A172 (cell line): ENCODE measurements at regions not wholly inside any gene's neighbourhood (a gene's known extent, or its start where the extent isn't known, plus 50 kb on each side); places are given as distances from the start of the nearest gene placed in this dataset.

ENCODE experiments used
- DNase-seq: peaks from one replicate; pipeline ENCODE4 v3.0.0-alpha.2; 2015; ENCODE audit warnings: low spot score

DNA sequence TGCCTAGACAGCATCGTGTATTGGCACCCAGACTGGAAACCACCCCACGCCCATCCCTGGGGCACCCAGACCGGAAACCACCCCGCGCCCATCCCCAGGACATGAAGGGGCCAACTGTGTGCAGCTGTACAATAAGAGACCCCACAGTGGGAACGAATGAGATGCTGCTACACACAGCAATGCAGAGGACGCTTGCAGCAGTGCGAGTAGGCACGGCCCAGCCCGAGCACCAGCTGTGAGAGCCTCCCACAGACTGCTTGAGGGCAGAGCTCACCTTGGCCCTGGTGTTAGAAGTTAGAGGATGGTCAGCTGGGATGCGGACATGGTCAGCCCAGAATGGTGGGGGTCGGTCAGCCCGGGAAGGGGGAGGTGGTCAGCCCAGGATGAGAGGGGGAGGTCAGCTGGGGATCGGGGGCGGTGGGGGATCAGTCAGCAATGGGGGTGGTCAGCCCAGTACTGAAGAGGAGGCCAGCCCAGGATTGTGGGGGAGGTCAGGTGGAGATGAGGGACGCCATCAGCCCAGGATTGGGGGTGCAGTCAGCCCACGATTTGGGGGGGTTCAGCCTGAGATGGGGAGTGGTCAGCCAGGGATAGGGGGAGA lies 340.0 kb downstream of the C16orf95 start:
- DNase-seq = no peak

DNA sequence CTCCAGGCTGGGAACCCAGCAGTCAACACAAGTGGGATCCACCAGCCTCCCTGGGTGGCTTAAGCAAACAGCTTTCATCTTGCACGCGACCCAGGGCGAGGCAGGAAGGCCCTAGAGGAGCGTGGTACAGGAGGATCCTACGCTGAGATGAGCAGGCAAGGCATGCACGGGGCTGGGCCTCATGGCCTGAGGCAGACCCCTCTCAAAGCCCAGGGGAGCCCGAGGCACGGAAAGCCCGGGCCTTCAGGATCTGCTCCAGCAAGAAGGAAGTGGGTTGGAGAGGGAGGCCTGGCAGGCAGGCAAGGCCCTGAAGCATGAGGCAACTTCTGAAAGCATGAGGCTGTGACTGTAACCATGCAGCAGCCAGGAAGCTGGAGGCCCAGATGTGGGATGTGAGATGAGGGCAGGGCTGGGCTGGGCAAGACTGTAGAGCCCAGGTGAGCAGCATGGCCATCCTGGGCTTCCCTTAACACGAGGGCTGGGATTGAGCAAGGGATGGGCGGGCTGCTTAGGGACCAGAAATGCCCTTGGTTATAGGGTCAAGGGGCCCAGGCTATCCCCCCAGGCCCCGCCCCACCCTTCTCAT lies 338.7 kb downstream of the C16orf95 start:
- DNase-seq = no peak

DNA sequence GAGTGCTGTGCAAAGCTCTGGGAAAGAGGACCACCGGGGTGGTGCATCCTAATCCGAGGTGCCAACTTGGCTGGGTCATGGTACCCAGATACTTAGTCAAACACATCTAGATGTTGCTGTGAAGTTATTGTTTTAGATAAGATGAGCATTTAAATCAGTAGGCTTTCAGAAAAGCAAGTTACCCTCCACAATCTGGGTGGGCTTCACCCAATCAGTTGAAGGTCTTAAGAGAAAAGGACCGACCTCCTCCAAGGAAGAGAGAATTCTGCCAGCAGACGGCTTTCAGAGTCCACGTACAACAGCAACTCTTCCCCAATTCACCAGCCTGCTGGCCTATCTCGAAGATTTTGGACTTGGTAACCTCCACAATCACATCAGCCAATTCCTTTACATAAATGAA lies 338.1 kb downstream of the C16orf95 start:
- no peak for DNase-seq

DNA sequence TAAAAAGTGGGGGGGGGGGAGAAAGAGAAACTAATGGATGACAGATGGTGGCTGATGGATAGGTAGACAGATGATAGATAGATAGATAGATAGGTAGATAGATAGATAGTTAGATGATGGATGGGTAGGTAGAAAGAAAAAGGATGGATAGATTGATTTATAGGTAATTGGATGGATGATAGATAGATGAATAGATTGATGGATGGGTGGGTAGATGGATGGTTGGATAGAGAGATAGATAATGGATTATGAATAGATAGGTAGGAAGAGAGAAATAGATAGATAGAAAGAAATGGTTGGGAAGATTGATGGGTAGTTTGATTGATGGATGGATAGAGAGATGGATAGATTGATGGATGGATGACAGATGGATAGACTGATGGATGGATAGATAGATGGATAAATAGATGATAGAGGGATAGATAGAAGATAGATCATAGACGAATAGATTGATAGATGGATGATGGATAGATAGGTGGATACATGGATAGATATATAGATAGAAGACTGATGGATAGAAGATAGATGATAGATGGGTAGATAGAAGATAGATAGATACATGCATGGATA lies 337.1 kb downstream of the C16orf95 start:
- DNase-seq = no peak

DNA sequence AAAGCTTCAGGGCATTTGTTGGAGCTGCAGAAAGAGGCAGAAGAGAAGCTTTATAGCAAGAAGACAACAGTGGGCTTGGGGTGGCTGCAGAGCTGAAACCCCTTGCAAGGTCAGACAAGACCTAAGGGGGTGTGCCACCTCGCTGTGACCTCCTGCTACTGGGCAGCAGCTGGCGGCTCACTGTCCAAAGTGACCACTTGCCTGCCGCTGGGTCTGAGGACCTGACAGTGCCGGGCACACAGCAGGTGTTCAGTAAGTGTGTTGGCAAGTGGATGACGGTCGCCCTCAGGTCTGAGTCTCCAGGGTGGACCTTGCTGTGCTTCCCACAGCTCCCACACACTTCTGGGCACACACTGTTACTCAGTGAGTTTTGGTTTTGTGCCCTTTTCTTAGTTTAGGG lies 336.5 kb downstream of the C16orf95 start:
- DNase-seq = no peak

DNA sequence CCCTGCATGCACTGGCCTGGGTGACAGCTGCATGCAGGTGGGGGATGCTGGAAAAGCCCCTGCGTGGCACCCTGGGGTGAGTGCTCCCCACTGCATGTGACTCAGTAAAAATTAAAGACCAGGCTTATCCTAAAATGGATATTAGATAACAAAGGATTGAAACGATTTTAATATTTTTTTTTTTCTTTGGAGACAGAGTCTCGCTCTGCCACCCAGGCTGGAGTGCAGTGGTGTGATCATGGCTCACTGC lies 334.9 kb downstream of the C16orf95 start:
- DNase-seq = no peak

DNA sequence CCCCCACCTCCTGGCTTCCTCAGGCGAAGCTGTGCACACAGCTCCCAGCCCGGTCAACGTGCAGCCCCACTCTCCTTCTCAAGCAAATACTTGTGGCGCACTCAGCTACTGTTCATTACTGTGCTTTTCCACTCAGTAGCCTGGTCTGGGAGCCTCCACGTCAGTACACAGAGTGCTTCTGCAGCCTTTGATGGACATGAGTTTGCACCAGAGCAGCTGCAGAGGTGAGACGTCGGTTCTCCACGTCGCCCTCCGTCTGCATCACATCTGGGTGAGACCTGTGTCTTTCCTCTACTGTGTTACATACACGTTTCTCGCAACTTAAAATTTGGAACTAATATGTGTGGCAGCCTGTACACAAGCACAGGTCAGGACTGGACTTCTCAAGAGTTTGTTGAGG lies 334.3 kb downstream of the C16orf95 start:
- no peak for DNase-seq

DNA sequence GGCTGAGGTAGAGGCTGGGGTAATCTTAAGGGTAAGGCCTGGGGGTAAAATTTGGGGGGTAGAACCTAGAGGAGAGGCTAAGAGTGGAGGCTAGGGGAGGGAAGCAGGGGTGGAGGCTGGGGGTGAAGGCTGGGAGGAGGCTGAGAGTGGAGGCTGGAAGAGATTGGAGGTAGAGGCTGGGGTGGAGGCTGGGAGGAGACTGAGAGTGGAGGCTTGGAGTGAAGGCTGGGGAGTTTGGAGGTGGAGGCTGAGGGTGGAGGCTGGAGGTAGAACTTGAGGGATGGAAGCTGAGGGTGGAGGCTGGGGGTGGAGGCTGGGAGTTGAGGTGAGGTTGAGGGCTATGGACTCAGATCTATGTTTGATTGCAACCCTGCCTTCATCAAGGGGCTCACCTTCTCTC lies 333.6 kb downstream of the C16orf95 start:
- no peak for DNase-seq

DNA sequence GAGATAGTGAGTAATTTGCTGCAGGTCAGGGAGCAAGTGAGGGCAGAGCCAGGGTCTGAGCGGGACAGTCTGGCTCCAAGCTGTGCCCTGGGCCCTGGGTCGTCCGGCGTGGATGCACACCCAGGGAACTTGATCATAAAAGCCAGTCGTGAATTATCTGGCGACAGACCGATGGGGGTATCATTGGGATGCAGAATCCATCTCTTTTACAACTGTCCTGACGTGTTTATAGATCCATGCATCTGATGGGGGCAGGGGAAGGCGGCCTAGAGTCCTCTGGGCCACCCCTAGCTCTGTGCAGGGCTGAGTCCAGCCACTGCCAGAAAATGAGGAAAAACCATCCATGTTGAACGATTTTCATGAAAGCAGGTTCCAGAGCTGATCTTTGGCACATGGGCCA lies 332.8 kb downstream of the C16orf95 start:
- no peak for DNase-seq

DNA sequence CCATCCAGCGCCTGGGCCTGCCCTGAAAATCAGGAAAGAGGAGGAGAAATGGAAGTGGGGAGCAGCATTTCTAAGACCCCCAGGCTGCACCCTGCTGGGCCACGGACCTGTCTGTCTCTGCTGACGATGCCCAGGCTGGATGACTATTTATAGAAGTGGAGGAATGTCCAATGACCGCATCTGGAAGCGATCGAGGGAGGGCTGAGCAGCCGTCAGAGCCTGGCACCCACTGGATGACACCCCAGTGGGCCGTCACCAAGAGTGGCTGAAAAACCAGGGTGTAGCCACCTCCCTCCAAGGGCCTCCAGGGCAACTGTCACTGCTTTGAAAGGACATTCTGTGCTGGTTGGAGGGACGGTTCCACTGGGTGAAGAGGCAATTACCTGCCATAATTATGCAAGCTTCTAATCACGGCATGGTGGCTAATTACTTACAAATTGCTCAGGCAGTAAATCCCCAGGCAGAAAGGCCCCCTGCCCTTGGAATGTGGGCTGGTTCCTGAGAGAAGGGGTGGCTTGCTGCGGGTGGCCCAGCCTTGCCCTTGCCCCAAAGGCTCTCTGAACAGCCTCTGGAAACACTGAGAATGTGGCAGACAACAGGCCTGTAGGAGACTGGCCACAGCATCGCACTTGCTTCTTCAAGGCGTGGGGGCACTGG lies 332.1 kb downstream of the C16orf95 start:
- peak; percentile 84 for DNase-seq

DNA sequence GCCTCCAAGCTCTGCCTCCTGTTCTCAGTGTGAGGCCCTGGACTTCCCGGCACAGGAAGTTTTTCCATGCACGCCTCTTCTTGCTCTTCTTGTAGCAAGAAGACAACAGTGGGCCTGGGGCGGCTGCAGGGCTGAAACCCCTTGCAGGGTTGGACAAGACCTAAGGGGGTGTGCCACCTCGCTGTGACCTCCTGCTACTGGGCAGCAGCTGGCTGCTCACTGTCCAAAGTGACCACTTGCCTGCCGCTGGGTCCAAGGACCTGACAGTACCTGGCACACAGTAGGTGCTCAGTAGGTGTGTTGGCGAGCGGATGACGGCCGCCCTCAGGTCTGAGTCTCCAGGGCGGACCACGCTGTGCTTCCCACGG lies 331.6 kb downstream of the C16orf95 start:
- no peak for DNase-seq

DNA sequence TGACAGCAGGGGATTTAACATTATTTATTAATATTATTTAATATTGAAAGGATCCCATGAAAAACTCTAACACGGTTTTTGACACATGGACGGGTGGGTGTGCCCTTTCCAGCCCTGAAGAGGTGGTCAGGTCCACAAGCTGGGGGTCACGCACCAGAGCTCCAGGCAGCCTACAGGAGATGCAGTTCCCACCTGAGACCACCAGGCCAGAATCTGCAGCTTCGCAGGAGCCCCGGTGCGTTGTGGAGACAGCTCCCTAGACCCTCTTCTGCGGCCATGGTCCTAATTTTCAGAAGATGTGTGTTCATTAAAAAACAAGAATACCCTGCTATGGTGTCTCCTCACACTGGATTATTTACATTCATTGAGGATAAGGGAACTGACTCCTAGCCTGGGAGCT lies 331.1 kb downstream of the C16orf95 start:
- DNase-seq = no peak

DNA sequence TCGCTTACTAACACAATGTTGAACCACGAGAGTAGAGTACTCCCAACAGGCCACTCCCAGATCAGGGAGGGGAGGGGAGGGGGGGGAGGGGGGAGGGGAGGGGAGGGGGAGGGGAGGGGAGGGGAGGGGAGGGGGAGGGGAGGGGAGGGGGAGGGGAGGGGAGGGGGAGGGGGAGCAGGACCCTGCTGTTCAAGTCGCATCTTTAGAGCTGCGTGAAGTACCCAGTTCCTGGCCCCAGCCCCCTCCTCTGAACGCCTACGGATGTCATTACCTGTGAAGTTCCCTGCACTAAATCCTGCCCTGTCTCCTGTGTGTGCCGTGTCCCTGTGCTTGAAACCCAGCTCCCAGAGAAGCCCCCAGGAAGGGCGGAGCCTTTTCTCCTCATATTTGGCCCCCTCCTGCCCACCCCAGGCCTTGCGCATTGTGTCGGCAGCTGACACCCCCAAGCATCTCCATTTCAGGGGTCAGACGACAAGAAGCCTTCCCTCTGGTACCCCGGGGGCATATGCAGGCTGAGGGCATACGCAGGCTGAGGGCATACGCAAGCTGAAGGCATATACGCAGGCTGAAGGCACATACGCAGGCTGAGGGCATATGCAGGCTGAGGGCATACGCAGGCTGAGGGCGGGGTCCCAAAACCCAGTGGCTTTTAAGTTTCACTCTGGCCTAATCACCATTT lies 330.2 kb downstream of the C16orf95 start:
- DNase-seq = no peak

DNA sequence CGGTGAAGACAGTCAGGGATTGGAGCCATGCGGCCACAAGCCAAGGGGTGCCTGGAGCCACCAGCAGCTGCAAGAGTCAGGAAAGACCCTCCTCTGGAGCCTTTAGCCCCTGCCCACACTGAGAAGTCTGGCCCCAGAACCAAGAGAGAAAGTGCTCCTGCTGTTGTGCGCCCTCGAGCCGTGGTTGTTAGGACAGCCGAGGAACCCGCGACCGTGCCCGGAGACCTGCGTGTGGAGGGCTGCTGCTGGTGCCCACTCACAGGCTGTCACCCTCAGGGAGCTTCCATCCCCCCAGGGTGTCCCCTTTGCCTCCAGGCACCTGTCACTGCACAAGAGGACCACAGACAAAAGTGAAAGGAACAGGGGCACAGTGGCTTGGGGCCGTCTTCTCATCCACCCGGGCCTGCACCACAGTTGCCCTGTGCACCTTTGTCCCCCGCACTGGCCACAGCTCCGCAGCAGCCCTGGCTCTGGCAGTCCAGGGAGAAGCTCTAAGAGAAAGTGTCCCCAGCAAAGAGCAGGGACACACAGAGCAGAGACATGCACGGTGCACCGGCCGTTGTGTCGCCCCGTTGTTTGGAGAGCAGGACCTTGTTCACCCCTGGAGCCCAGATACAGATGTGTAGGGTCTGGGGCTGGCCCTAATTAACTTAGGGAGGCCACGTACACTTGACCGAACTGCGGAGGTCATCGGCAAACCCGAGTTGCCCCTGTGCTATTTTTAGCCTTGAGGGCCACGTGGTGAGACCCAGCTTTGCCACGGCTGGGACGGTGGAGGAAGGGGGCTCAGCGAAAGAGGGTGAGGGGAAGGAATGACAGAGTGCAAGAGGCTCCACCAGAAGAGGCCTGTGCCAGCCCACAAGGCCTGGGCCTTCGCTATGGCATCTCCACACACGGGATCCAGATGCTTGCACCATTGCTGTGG lies 329.2 kb downstream of the C16orf95 start:
- DNase-seq = no peak

DNA sequence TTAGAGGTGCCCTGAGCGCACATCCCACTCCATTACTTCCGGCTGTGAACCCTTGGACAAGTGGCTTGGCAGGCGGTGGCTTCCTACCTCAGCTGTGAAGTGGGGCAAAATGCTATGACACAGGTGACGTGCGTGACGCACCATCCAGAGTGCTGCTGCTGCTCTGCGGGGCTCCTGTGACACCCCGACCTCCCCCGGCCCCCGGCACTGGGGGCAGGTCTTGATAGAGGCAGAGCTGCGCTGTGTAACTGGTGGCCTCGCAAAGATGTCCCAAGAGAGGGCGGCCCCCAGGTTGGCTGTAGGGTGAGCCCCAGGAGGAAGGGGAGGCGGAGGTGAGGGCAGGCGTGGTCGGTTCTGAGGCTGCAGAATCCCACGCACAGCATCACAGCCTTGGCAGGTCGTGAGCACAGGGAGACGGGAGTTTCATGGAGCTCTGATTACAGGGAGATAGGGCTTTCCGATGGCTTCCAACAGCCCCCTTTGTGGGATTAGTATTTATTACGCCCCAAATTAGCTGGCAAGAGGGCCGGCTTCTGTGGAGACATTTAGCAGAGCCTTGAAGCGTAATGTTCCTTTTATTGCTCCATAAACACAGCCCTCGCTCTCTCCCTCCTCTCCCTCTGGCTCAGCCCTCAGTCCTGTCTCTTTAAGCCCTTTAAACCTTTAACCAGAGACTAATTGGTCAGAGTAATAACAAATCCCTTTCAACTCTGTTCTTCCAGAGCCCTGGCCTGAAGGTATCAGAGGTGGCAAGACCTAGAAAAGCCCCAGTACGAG lies 328.1 kb downstream of the C16orf95 start:
- DNase-seq = no peak

DNA sequence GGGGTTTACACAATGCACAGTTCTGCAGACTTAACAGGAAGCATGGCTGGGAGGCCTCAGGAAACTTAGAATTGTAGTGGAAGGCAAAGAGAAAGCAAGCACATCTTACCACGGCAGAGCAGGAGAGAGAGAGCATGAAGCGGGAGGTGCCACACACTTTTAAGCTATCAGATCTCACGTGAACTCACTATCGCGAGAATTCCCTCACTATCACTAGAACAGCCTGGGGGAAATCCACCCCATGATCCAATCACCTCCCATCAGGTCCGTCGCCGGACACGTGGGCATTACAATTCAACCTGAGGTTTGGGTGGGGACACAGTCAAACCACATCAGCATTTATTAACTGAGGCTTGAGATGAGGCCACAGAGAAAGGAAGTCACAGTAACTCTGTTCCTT lies 326.7 kb downstream of the C16orf95 start:
- peak; percentile 75 for DNase-seq

DNA sequence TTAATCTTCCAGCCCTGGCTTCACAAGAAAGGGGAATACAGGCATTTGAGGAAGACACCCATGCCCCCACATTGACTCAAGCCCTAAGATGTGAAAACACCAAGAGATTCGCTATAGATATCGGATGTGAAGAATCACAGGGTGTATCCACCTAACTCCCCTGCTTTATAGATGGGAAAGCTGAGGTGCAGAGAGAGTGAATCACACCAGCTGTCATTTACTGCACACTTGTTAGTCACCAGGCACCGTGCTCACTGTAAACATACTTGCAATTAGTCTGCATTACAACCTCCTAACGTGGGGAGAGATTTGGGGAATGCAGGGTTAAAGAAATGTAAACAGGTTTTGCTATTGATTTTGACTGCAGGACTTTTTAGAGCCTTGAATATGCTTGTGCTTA lies 325.5 kb downstream of the C16orf95 start:
- DNase-seq = peak; percentile 85

DNA sequence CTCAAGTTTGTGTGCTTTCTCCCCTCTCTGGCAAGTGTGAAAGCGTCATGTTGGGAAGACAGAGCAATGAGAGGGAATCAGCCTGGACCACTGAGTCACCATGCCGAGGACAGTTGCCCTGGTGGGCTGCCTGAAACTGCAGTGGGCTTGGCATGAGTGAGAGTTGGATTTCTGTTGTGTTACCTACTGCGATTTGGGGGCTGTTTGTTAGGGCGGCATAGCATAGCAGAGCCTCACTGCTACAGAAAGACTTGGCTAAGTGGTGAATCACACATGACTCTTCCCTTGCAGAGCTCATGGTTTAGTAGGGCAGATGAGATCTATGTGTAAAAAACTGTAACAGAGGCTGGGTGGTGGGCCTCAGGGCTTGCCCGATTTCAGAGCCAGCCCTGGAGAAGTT lies 324.6 kb downstream of the C16orf95 start:
- no peak for DNase-seq

DNA sequence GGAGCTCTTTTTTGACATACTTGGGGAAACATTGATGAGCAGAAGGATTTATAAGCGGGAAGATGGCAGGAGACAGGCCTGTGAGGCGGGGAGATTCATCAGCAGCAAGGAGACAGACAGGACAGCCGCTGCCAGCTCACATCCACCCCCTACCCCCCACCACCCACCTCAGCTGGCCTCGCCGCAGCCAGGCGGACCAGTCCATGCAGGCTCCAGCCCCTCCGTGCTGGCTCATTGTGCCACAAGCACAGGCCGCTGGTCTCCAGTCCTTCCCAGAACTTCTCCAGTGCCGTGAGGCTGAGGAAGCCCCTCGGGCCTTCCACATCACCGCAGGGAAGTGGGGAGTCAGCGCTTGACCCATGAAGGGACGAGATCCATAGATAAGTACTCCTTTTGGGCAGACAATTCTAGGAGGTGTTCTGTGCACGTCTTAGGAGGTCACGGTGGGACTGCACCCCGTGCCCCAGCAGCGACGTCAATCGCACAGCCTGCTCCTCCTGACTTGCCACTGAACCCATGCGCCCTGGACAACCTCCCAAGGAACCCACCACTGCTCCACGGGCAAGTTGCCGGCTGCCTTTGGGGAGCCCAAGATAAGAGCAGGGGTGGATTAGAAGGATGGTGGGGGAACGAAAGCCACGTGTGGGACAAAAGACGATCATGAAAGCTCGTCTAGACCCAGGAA lies 323.6 kb downstream of the C16orf95 start:
- no peak for DNase-seq

DNA sequence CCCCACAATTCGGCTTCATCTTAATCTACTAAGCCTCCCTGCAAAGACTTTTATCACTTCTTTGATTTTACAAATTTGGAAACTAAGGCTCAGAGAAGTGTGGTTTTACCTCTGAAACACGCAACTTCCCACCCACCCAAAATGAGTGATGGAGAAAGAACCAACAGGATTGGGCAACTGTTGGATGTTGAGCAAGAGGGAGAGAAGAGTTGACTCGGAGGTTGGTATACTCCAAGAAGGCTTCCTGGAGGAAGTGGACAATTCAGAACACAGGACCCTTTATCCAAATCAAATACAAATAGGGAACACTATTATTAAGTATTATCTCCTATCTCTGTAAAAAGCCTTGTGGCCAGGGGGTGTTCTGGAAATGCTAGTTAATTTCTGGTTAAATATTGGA lies 323.0 kb downstream of the C16orf95 start:
- no peak for DNase-seq
